HCT116 (cell line): ENCODE measurements at regions not wholly inside any gene's neighbourhood (a gene's known extent, or its start where the extent isn't known, plus 50 kb on each side); places are given as distances from the start of the nearest gene placed in this dataset.

ENCODE experiments used
- ATAC-seq: fragments of 200-7000 bp; cut with Tn5 transposase; 2 replicates; pipeline ENCODE4 v1.9.1; 2020; ENCODE audit warnings: mild to moderate bottlenecking, moderate library complexity
- BruUV-seq: library from RNA; stranded (reverse); fragments of 400-500 nt; replicated peaks from 2 replicates; lab custom pipeline; 2021; lab: Mats Ljungman, UMichigan
- CTCF ChIA-PET: fragments of 300-600 bp; sonication (Branson Sonifier 250); formaldehyde crosslinking; loops from one replicate; lab custom pipeline; 2021; ENCODE audit warnings: antibody characterized with exemption; lab: Charles Lee
- POLR2A ChIA-PET: fragments of 300-600, 350-600 bp; sonication (Branson Sonifier 250); formaldehyde crosslinking; loops from one replicate; lab custom pipeline; 2021; ENCODE audit warnings: antibody characterized with exemption; lab: Charles Lee
- RAD21 ChIA-PET, 2 experiments: fragments of 300-600 bp; sonication (Branson Sonifier 250); formaldehyde crosslinking; loops; one replicate each; lab custom pipeline; 2023; ENCODE audit warnings: low total read pairs in 2 of 2; ENCODE audit not compliant: uncharacterized antibody in 2 of 2, unreplicated experiment in 2 of 2, low non-redundant PET in 1 of 2; lab: Charles Lee
- DNase-seq: peaks from one replicate; pipeline ENCODE4 v3.0.0-alpha.2; 2010; ENCODE audit warnings: low read depth, low spot score
- H2AFZ ChIP-seq: fragments of 200-600 bp; shearing (Covaris generic), sonication (generic); 2 replicates; pipeline ENCODE4 v1.6.1; 2017; ENCODE audit warnings: low read depth, mixed run types, mixed read lengths, antibody characterized with exemption, low read length; ENCODE audit not compliant: poor library complexity, severe bottlenecking
- H3K27ac ChIP-seq: 2 replicates; pipeline ENCODE4 v1.5.1; 2012; ENCODE audit warnings: low read depth, low read length
- H3K27me3 ChIP-seq: fragments of 200-600 bp; sonication (generic); 2 replicates; pipeline ENCODE4 v1.6.1; 2016; ENCODE audit warnings: mixed run types, low read length, mixed read lengths; ENCODE audit not compliant: insufficient read depth
- H3K36me3 ChIP-seq, 2 experiments: fragments of 200-500 bp in 1 of 2; fragments of 200-600 bp in 1 of 2; sonication (Bioruptor generic) in 1 of 2; sonication (generic) in 1 of 2; 2 replicates each; pipeline versions ENCODE4 v1.5.1 to v1.6.1; 2014 to 2016; ENCODE audit warnings: low read length in 2 of 2, inconsistent platforms in 1 of 2, mixed read lengths in 1 of 2, mixed run types in 1 of 2; ENCODE audit not compliant: insufficient read depth in 2 of 2, control insufficient read depth in 1 of 2
- H3K4me1 ChIP-seq, 2 experiments: fragments of 200-600 bp in 1 of 2; sonication (generic) in 1 of 2; 2 replicates each; pipeline versions ENCODE4 v1.5.1 to v1.6.1; 2012 to 2017; ENCODE audit warnings: low read length in 2 of 2, inconsistent platforms in 1 of 2, mild to moderate bottlenecking in 1 of 2, mixed read lengths in 1 of 2, mixed run types in 1 of 2, moderate library complexity in 1 of 2; ENCODE audit not compliant: insufficient read depth in 2 of 2, control insufficient read depth in 1 of 2
- H3K4me2 ChIP-seq: fragments of 200-600 bp; sonication (generic); 2 replicates; pipeline ENCODE4 v1.6.1; 2017; ENCODE audit warnings: mixed run types, low read length, mixed read lengths
- H3K4me3 ChIP-seq, 2 experiments: fragments of 200-600 bp in 1 of 2; sonication (generic) in 1 of 2; replicated peaks in 1 of 2; 2 replicates each; pipeline ENCODE4 v1.5.1; 2011 to 2016; ENCODE audit warnings: low read length in 2 of 2, control low read depth in 1 of 2, low read depth in 1 of 2, mild to moderate bottlenecking in 1 of 2, mixed read lengths in 1 of 2, mixed run types in 1 of 2
- H3K79me2 ChIP-seq: fragments of 200-600 bp; sonication (generic); 2 replicates; pipeline ENCODE4 v1.6.1; 2017; ENCODE audit warnings: mild to moderate bottlenecking, mixed run types, low read length, moderate library complexity, mixed read lengths; ENCODE audit not compliant: insufficient read depth
- H3K9ac ChIP-seq: fragments of 200-600 bp; sonication (generic); 2 replicates; pipeline ENCODE4 v1.6.1; 2016; ENCODE audit warnings: low read length, mixed read lengths
- H3K9me2 ChIP-seq: fragments of 200-600 bp; sonication (generic), shearing (Covaris generic); 2 replicates; pipeline ENCODE4 v1.6.1; 2017; ENCODE audit warnings: mixed run types, mild to moderate bottlenecking, moderate library complexity; ENCODE audit not compliant: insufficient read depth
- H3K9me3 ChIP-seq, 2 experiments: fragments of 200-500 bp in 1 of 2; fragments of 200-600 bp in 1 of 2; sonication (Bioruptor generic) in 1 of 2; sonication (generic) in 1 of 2; 2 replicates each; pipeline ENCODE4 v1.6.1; 2014 to 2017; ENCODE audit warnings: low read length in 2 of 2, mixed read lengths in 2 of 2, inconsistent platforms in 1 of 2, low read depth in 1 of 2, mild to moderate bottlenecking in 1 of 2, mixed run types in 1 of 2, moderate library complexity in 1 of 2; ENCODE audit not compliant: control insufficient read depth in 1 of 2, insufficient read depth in 1 of 2
- H4K20me1 ChIP-seq: fragments of 200-600 bp; sonication (generic), shearing (Covaris generic); 2 replicates; pipeline ENCODE4 v1.6.1; 2017; ENCODE audit warnings: mixed run types, mild to moderate bottlenecking, moderate library complexity; ENCODE audit not compliant: insufficient read depth
- CBX3 ChIP-seq: IDR thresholded peaks from 2 replicates; pipeline ENCODE4 v1.6.1; 2012; ENCODE audit warnings: low read depth
- CTCF ChIP-seq, 3 experiments: fragments of 200-600 bp in 1 of 3; sonication (generic) in 1 of 3; IDR thresholded peaks in 2 of 3; conservative IDR thresholded peaks in 1 of 3; 2 replicates each; pipeline ENCODE4 v1.5.1; 2012 to 2017; ENCODE audit warnings: low read depth in 2 of 3, low read length in 2 of 3, antibody characterized with exemption in 1 of 3, borderline replicate concordance in 1 of 3, control low read depth in 1 of 3, mild to moderate bottlenecking in 1 of 3, mixed read lengths in 1 of 3, mixed run types in 1 of 3, moderate library complexity in 1 of 3; ENCODE audit not compliant: insufficient read depth in 1 of 3
- EZH2 ChIP-seq: fragments of 200-600 bp; sonication (generic); IDR thresholded peaks from 2 replicates; pipeline ENCODE4 v1.6.1; 2017; ENCODE audit warnings: antibody characterized with exemption, mixed run types
- POLR2AphosphoS5 ChIP-seq: IDR thresholded peaks from 2 replicates; pipeline ENCODE4 v1.6.1; 2011; ENCODE audit warnings: mild to moderate bottlenecking, low read depth, low read length, moderate library complexity
- RAD21 ChIP-seq: IDR thresholded peaks from 2 replicates; pipeline ENCODE4 v1.6.1; 2012; ENCODE audit warnings: low read depth, mild to moderate bottlenecking
- SIN3A ChIP-seq: IDR thresholded peaks from 2 replicates; pipeline ENCODE4 v1.6.1; 2012; ENCODE audit warnings: low read depth
- SRF ChIP-seq: IDR thresholded peaks from 2 replicates; pipeline ENCODE4 v1.6.1; 2012; ENCODE audit warnings: low read depth
- TCF7L2 ChIP-seq: IDR thresholded peaks from 2 replicates; pipeline ENCODE4 v1.7.0; 2011; ENCODE audit warnings: borderline replicate concordance, inconsistent platforms; ENCODE audit not compliant: insufficient read depth, insufficient read length; ENCODE audit errors: extremely low read depth
- YY1 ChIP-seq: IDR thresholded peaks from 2 replicates; pipeline ENCODE4 v1.6.1; 2011; ENCODE audit warnings: low read length, low read depth, moderate library complexity, mild to moderate bottlenecking; ENCODE audit not compliant: insufficient replicate concordance; ENCODE audit errors: extremely low read depth
- intact Hi-C: fragments of 100-400 bp; cut with micrococcal nuclease; formaldehyde crosslinking; loops from 2 replicates; pipeline ENCODE4 v1.10.0; 2022
- TF ChIP-seq, protein P1 (sequence below): IDR thresholded peaks from 2 replicates; pipeline ENCODE4 v1.6.1; 2012; ENCODE audit warnings: low read depth

DNA sequence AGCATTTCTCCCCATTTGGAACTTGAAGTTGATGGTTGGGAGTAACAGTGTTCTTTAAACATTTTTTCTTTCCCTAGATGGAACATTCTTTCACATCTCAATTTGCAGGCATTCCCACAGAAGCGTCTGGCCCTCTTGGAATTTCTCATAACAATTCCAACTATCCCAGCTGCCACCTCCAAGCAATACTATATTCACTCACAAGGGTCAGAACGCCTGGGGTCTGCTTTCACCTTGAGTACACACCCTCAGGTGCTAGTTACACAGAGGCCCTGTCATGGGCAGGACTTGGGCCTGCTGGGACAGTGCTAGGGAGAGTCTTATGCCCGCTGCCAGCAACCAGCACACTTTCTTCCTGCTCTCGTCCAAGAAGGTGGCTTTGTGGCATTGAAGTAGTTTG, 136.5 kb downstream of the JCAD start:
- H3K27me3 ChIP-seq = peaks cover 31% of the 10 kb centered on the region
- RAD21 ChIA-PET = no interaction called here
- intact Hi-C loops = no loop called here
- no peak overlapping the region for H2AFZ ChIP-seq
- POLR2A ChIA-PET = no interaction called here
- H3K36me3 ChIP-seq = no peaks in the 10 kb centered on the region
- no peak overlapping the region for H3K4me3 ChIP-seq
- H3K27ac ChIP-seq = no peak overlapping the region
- CTCF ChIA-PET = no interaction called here
- H4K20me1 ChIP-seq = no peaks in the 10 kb centered on the region
- no peak overlapping the region for H3K4me2 ChIP-seq
- ATAC-seq (no peak), DNase-seq (no peak)
- no peak overlapping the region for H3K9ac ChIP-seq
- TF ChIP-seq YY1 (no peak), CTCF (IDR thresholded peaks at IDR 0.05 in 2 of 3, conservative IDR thresholded peaks at IDR 0.05 in 1 of 3; ENCODE audit: borderline replicate concordance in 1 of 3, insufficient read depth in 1 of 3, low read depth in 2 of 3, low read length in 2 of 3) (no peak), EZH2 (no peak), CBX3 (no peak), POLR2AphosphoS5 (no peak), RAD21 (no peak), TCF7L2 (no peak), SRF (no peak), SIN3A (no peak)
- TF ChIP-seq, protein P1, sequence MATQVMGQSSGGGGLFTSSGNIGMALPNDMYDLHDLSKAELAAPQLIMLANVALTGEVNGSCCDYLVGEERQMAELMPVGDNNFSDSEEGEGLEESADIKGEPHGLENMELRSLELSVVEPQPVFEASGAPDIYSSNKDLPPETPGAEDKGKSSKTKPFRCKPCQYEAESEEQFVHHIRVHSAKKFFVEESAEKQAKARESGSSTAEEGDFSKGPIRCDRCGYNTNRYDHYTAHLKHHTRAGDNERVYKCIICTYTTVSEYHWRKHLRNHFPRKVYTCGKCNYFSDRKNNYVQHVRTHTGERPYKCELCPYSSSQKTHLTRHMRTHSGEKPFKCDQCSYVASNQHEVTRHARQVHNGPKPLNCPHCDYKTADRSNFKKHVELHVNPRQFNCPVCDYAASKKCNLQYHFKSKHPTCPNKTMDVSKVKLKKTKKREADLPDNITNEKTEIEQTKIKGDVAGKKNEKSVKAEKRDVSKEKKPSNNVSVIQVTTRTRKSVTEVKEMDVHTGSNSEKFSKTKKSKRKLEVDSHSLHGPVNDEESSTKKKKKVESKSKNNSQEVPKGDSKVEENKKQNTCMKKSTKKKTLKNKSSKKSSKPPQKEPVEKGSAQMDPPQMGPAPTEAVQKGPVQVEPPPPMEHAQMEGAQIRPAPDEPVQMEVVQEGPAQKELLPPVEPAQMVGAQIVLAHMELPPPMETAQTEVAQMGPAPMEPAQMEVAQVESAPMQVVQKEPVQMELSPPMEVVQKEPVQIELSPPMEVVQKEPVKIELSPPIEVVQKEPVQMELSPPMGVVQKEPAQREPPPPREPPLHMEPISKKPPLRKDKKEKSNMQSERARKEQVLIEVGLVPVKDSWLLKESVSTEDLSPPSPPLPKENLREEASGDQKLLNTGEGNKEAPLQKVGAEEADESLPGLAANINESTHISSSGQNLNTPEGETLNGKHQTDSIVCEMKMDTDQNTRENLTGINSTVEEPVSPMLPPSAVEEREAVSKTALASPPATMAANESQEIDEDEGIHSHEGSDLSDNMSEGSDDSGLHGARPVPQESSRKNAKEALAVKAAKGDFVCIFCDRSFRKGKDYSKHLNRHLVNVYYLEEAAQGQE = no peak
- no peaks in the 10 kb centered on the region for H3K9me2 ChIP-seq
- no TSS peak for BruUV-seq
- H3K79me2 ChIP-seq = no peaks in the 10 kb centered on the region
- no peaks in the 10 kb centered on the region for H3K9me3 ChIP-seq
- H3K4me1 ChIP-seq = no peaks in the 10 kb centered on the region
